ENCODE measurements at regions not wholly inside any gene's neighbourhood (a gene's known extent, or its start where the extent isn't known, plus 50 kb on each side); places are given as distances from the start of the nearest gene placed in this dataset.

DNA sequence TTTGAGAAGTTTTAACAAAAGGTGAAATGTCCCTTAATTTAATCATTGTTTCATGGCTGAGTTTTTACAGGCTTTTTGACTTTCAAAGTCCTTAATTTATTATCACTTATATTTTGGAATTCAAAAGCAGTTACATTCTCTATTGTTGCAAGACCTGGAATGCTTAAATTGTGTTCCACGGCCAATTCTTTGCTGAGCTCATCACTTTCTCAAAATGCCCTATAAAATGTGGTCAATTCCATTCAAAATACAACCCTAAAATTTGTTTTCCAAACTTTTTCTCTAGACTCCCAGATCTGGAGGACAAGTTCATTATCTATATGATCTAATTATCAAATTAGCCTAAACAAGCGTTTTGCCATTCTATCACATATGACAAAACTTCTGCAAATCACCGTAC, 1051.2 kb downstream of the TDRD15 start:
- TF ChIP-seq, protein P1, sequence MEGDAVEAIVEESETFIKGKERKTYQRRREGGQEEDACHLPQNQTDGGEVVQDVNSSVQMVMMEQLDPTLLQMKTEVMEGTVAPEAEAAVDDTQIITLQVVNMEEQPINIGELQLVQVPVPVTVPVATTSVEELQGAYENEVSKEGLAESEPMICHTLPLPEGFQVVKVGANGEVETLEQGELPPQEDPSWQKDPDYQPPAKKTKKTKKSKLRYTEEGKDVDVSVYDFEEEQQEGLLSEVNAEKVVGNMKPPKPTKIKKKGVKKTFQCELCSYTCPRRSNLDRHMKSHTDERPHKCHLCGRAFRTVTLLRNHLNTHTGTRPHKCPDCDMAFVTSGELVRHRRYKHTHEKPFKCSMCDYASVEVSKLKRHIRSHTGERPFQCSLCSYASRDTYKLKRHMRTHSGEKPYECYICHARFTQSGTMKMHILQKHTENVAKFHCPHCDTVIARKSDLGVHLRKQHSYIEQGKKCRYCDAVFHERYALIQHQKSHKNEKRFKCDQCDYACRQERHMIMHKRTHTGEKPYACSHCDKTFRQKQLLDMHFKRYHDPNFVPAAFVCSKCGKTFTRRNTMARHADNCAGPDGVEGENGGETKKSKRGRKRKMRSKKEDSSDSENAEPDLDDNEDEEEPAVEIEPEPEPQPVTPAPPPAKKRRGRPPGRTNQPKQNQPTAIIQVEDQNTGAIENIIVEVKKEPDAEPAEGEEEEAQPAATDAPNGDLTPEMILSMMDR (conservative IDR thresholded peaks at IDR 0.05) = no peak
- TF ChIP-seq ZFX (IDR thresholded peaks at IDR 0.05) = no peak

All from C4-2B (cell line).